ENCODE measurements at regions not wholly inside any gene's neighbourhood (a gene's known extent, or its start where the extent isn't known, plus 50 kb on each side); places are given as distances from the start of the nearest gene placed in this dataset.
"Not testable (repeated sequence)": the region's sequence is repeated elsewhere in the genome, so short reads cannot be mapped to it uniquely, and the experiment has no call there.

DNA sequence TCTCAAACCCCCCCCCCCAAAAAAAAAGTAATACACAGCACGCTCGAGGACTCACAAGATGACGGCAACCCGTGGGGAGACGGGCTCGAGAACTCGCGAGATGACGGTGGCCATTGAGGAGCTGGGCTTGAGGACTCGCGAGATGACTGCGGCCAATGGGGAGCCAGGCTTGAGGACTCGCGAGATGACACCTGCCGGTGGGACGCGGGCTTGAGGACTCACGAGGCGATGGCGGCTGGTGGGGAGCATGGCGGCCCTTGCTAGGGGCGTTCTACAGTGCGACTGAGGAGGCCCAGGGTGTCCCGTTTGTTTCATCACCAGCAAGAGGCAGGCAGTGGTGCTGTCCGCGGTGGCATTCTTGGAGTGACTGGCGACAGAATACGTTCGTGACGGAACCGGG, 172.4 kb upstream of the MAGEB16 start:
- no peak for DNase-seq

DNA sequence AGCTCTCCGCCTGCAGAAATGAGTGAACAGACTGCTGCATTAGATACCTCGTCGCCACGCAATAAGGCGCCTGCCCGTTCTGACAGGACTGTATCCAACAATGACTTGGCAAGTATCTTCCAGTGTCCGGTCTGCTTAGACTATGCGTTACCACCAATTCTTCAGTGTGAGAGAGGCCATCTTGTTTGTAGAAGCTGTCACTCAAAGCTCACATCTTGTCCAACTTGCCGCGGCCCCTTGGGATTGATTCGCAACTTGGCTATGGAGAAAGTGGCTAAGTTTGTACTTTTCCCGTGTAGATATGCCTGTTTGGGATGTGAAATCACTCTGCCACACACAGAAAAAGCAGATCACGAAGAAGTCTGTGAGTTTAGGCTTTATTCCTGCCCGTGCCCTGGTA, 172.0 kb upstream of the MAGEB16 start:
- DNase-seq = no peak

DNA sequence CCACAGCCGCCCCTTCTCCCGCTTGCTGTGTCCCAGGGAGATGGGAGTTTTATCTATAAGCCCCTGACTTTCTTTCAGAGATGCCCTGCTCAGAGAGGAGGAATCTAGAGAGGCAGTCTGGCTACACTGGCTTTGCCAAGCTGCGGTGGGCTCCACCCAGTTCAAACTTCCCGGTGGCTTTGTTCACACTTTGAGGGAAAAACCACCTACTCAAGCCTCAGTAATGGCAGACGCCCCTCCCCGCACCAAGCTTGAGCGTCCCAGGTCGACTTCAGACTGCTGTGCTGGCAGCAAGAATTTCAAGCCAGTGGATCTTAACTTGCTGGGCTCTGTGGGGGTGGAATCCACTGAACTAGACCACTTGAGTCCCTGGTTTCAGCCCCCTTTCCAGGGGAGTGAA, 162.2 kb upstream of the MAGEB16 start:
- not testable (repeated sequence) for DNase-seq

DNA sequence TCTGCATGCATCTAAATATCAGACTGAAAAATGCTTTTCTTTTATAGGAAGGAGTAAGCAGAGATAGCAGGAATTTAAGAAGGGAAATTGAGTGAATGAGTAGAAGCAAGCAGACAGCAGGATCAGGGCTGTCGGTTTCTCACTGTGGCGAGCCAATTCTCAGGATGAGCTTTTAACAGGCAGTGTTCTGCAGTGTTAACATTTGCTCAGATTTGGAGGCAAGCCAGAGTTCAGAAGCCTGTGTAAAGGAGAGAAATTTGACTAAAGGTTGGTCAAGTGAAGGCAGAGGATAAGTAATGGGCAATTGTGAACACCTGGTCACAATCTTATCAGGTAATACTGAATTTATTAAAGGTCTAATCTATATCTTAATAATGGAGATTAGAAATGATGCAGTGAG, 133.3 kb upstream of the MAGEB16 start:
- DNase-seq = no peak

DNA sequence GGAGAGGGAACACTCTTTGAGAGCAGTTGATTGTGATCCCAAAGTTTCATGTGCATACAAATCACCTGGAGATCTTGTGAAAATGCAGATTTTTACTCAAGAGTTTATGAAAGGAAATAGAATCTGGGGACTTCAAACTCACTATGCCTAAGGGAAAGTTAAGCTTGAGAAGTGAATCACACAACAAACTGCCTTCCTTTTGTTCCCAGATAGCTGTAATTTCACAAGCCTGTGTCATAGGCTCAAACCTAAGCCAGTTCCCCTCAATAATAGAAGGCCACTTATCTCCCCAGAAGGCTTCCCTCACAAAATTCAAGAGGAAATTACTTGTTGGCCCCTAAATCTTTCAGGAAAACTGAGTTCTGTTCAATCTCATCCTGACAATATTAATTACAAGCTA, 132.8 kb upstream of the MAGEB16 start:
- no peak for DNase-seq

DNA sequence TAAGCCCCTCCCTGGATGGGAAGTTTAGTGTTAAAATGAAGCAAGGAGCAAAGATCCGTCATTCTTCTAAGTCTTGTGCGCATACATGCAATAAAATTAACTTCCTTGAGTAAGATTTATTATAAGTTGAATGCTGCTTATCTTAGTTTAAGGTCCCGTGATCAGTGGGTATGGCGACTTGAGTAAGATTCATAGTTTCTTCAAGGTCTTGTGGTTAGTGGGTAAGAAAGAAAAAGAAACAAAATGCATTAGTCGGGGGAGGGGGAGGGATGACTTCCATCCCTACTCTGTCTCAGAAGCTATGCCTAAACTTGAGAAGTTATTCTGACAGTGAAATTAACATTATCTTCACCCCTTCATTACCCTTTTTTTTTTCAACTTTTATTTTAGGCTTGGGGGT, 127.3 kb upstream of the MAGEB16 start:
- DNase-seq = no peak

DNA sequence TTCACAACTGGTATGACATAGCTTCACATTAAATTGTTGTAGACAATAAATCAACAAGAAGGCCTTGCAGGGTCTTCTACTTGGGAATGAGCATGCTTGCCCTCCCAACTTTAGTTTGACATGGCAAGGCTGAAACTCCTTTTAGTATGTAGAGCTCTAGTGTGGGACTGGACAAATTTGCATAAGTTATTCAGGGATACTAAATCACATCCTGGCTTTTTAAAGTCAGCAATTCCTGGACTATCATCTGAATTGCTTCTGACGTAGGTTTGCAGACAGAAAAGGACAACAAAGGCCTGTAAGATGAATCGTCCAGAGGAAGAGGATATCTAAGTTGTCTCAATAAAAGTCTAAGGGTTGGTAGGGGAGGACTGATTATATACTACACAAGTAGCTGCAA, 123.0 kb upstream of the MAGEB16 start:
- no peak for DNase-seq

DNA sequence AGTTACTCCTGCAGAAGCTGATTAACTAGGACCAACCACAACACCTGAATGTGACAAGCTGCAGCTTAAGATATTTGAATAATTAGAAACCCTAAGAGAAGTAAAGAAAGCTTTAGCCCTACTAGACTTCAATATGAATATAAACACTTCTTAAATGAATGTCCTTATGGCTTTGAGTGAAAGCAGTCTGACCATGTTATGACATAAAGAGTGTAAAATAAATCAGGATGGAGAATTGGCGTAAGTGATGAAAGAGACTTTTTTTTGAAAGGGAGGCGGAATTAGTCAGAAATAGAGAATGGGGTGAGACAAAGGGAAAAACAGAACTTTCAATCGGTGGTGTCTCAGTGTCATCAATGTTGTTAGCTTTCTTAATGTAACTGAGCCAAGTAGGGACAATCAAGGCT, 117.2 kb upstream of the MAGEB16 start:
- no peak for DNase-seq

DNA sequence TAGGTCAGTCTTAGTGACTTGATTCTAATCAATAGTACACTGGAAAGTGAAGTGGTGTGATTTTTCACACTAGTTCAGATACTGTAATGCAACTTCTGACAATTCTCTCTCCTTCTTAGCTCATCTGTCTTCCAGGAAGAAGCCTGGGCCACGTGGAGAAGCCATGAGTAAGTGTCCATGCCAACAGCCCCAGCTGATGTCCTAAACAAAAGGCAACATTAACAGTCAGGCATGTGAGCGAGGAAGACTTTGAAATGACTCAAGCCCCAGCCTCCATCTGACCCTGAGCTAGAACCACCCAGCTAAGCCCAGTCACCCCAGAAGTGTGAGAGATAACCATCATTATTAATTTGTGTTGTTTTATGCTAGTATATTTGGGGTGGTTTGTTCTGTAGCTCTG, 115.7 kb upstream of the MAGEB16 start:
- no peak for DNase-seq

DNA sequence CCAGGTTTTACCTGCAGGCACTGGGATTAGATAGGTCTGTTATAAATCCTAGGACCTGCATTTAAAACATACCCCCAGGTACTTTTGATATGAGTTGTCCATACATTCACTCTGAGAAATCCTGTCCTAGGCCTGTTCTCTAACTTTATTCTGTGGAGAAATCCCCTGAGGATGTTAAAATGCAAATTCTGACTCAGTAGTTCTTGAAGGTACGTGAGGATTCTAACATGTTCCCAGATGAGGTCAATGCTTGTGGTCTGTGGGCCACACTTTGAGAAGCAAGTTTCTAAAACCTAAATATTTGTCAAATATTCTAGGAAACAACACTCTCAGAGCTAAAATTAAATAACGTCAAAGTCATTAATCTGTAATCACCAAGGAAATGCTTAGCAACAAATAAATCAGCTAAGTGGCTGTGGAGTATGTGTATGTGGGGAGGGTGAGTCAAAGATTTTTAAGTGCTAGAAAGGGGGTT, 101.3 kb upstream of the MAGEB16 start:
- no peak for DNase-seq

DNA sequence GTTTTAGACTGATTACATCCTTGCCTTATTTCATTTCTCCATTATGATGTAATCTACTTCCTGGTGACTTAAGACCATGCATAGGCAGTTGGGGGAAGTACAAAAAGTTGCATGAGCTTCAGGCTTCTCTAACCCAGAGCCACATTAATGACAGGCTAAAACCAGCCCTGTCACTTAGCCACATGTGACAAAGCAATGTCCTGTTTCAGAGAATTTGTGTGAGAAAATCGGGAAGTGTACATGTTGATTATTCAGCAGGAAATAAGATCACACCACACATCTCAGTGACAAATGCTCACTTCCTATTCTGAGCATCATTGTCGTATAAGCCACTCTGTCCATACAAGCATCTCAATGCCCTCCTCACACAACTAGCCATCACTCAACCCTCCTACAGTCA, 98.5 kb upstream of the MAGEB16 start:
- peak; percentile 66 to 80 for DNase-seq

DNA sequence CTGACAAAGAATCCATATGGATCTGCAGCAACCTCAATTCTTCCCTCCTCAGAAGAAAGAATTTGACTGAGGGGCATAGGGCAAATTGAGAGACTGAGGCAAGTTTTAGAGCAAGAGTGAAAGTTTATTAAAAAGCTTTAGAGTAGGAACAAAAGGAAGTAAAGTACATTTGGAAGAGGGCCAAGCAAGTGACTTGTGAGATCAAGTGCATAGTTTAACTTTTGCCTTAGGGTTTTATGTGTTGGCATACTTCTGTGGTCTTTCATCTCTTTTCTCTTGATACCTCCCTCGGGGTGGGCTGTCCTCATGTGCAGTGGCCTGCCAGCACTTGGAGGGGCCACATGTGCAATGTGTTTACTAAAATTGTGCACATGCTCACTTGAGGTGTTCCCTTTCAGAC, 98.0 kb upstream of the MAGEB16 start:
- peak in 1 of 2 experiments; percentile 0 for DNase-seq

DNA sequence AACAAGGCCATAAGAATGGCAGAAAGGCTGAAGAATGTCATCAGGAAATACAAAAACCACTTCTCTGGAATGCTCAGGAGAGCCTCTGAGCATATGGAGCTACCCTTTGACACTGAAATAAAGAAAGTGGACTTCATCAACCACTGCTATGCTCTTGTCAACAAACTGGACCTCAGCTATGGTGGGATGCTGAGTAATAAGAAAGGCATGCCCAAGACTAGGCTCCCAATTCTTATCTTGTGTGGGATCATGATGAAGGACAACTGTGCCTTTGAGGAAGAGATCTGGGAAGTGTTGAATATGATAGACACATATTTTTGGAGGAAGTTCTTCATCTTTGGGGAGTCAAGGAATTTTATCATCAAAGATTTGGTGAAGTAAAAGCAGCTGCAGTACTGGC, 86.9 kb upstream of the MAGEB16 start:
- DNase-seq = no peak

DNA sequence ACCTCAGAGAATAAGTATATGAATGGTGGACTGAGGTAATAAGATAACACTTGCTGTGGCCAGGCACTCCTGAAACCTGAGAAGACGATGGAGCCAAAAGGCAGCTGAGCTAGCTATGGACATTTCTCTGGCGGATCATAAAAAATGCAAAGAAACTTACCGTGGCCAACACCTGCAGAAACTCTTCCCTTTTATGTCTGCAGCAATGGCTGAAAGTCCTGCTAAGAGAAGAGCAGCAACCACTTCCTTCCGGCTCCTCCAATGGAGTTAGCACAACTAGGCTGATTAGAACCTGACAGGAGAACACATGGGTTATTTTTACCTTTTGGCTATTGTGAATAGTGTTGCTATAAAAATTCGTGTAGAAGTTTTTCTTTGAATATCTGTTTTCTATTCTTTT, 76.0 kb upstream of the MAGEB16 start:
- DNase-seq = no peak

DNA sequence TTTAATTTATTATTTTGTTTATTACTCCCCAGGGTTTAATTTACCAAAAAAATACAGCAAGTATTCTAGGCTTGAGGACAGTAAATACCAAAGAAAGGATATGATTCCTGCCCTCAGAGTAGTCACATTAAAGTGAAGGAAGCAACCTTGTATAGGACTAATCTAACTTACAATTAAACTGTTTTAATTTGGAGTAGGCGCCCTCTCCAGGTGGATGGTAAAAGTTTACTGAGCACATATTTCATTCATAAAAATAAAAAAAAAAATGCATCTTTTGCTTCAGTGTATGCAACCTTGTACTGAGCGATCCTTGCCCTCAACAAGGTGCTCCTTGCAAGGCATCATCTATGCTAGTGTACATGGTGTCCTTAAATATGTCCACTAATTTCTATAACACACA, 72.0 kb upstream of the MAGEB16 start:
- peak; percentile 11 to 24 for DNase-seq

DNA sequence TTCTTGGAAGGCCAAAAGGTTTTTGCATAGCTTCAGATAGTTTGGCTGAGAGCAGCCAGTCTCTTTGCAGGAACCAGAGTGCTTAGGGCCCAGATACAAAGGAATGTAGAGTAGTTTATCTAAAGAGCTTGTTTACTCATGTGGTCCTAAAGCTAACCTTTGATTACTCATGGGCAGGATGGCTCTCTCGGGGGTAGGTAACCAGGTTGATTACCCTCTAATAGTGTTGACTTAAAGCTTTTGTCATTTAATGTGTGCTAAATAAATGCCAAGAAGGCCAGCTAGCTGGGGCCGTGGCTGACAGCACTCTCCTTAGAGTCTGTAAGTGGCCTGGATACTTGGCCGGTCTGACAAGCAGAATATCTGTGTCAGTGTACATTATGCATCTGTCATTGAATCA, 69.7 kb upstream of the MAGEB16 start:
- DNase-seq = no peak

DNA sequence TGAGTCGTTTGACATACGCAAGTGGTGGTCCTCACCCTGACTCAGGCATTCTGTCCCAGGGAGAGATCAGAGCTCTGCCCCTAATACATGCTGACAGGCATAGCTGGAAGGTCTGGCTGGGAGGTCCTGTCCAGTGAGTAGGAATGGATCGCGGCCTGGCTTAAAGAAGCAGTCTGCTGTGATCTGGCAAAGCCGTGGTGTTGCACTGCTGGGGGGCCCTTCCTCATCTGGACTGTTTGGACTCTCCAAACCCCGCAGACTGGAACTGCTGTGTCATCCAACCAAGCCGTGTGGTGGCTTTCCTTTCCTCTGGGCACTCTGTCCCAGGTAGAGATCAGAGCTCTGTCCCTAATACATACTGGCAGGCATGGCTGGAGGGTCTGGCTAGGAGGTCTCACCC, 64.3 kb upstream of the MAGEB16 start:
- DNase-seq = no peak

DNA sequence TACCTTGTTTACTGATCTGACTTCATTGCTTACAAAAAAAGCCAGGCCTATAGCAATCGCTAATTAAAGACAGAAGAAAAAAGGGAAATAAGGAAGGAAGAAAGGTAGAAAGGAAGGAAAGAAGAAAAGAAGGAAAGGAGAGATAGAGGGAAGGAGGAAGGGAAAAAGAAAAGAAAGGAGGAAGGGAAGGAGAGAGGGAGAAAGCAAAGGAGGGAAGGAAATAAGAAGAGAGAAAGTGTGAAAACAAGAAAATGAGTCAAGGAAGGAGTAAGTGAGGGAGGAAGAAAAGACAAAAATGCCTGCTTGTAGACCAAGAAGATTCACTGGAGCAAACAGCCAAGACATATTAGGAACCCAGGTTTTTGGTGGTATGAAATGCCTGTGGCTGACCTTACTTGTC, 57.0 kb upstream of the MAGEB16 start:
- DNase-seq = no peak

DNA sequence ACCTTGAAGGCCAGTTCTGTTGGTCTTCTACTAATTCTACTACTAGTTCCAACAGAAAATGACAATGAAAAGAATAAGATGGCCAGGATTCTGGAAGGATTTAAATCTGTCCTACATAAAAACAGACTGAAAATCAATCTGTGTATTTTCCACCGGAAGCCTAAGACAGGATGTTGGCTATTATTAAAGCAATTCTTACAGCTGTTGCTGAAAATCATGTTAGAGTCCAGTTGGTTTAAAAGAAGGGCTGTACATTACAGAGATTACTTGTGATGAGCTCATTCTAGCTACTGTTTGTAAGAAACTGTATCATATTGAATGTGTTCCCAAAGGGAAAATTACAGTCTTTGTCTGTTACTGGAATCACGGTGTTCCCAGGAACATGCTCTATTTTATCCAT, 54.8 kb upstream of the MAGEB16 start:
- DNase-seq = no peak

Data from Kasumi-1 (cell line).